Esophagus muscularis mucosa (tissue), 4 donors: ENCODE measurements at regions not wholly inside any gene's neighbourhood (a gene's known extent, or its start where the extent isn't known, plus 50 kb on each side); places are given as distances from the start of the nearest gene placed in this dataset.

Source experiments
- EP300 ChIP-seq: sonication (generic); formaldehyde crosslinking; IDR thresholded peaks from one replicate; pipeline ENCODE4 v1.6.1; 2017; ENCODE audit warnings: antibody characterized with exemption
- POLR2A ChIP-seq: fragments of 450-650 bp; IDR thresholded peaks from one replicate; pipeline ENCODE4 v1.6.1; 2017; ENCODE audit warnings: antibody characterized with exemption, moderate library complexity, mild to moderate bottlenecking, low read depth
- POLR2AphosphoS5 ChIP-seq, 2 donors: sonication (generic); formaldehyde crosslinking; IDR thresholded peaks; one replicate each; pipeline ENCODE4 v1.6.1; 2017; ENCODE audit warnings: antibody characterized with exemption in 2 of 2
- TF ChIP-seq, protein P1 (sequence below), 3 experiments: fragments of 200-600 bp in 2 of 3; fragments of 450-650 bp in 1 of 3; sonication (generic) in 2 of 3; IDR thresholded peaks; one replicate each; pipeline ENCODE4 v1.5.1; 2017 to 2019; ENCODE audit warnings: antibody characterized with exemption in 3 of 3, mild to moderate bottlenecking in 2 of 3, moderate library complexity in 1 of 3

DNA sequence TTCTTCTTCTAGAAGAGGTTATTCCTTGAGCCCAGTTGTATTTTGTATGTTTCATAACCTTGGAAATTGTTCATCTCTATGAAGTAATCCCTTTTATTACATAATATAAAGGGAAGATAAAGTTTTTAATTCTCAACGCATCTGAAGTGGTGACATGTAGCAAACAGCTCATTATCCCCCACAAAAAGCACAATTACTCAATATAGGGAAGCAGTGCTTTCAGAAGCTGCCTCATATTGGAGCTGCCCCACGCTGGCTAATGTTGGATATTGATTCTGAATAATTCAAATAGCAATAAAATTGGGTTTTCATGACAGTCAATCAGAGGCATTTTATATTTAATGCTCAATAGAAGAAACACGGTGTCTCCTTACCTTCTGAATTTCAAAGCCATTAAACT is 604.3 kb upstream of the RBFOX1 start:
- TF ChIP-seq, protein P1, sequence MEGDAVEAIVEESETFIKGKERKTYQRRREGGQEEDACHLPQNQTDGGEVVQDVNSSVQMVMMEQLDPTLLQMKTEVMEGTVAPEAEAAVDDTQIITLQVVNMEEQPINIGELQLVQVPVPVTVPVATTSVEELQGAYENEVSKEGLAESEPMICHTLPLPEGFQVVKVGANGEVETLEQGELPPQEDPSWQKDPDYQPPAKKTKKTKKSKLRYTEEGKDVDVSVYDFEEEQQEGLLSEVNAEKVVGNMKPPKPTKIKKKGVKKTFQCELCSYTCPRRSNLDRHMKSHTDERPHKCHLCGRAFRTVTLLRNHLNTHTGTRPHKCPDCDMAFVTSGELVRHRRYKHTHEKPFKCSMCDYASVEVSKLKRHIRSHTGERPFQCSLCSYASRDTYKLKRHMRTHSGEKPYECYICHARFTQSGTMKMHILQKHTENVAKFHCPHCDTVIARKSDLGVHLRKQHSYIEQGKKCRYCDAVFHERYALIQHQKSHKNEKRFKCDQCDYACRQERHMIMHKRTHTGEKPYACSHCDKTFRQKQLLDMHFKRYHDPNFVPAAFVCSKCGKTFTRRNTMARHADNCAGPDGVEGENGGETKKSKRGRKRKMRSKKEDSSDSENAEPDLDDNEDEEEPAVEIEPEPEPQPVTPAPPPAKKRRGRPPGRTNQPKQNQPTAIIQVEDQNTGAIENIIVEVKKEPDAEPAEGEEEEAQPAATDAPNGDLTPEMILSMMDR (IDR thresholded peaks at IDR 0.05), result no peak
- TF ChIP-seq POLR2A, result no peak
- no peak for TF ChIP-seq EP300
- no peak for TF ChIP-seq POLR2AphosphoS5 (IDR thresholded peaks at IDR 0.05)
